SU-DHL-6 (cell line): ENCODE measurements at regions not wholly inside any gene's neighbourhood (a gene's known extent, or its start where the extent isn't known, plus 50 kb on each side); places are given as distances from the start of the nearest gene placed in this dataset.

ENCODE experiments used
- H2AFZ ChIP-seq: fragments of 200-600 bp; sonication (generic); 2 replicates; pipeline ENCODE4 v1.6.1; 2014; ENCODE audit warnings: low read depth, mild to moderate bottlenecking, moderate library complexity, mixed read lengths, antibody characterized with exemption, low read length; ENCODE audit not compliant: severe bottlenecking
- H3F3A ChIP-seq: fragments of 200-600 bp; shearing (Covaris generic); 2 replicates; pipeline ENCODE4 v1.6.0; 2016; ENCODE audit warnings: antibody characterized with exemption, mild to moderate bottlenecking; ENCODE audit not compliant: insufficient read depth
- H3K27ac ChIP-seq: fragments of 200-600 bp; sonication (generic); 2 replicates; pipeline ENCODE4 v1.5.1; 2016; ENCODE audit warnings: low read depth, mild to moderate bottlenecking, low read length, moderate library complexity, mixed read lengths
- H3K27me3 ChIP-seq: fragments of 200-600 bp; sonication (generic), shearing (Covaris generic); 2 replicates; pipeline ENCODE4 v1.6.0; 2014; ENCODE audit warnings: mild to moderate bottlenecking, low read length
- H3K36me3 ChIP-seq: fragments of 200-600 bp; sonication (generic); 2 replicates; pipeline ENCODE4 v1.6.1; 2014; ENCODE audit warnings: mild to moderate bottlenecking, low read length, mixed read lengths
- H3K4me2 ChIP-seq: fragments of 300-600, 200-600 bp; shearing (Covaris generic), sonication (generic); 2 replicates; pipeline ENCODE4 v1.6.0; 2014; ENCODE audit warnings: low read length, low read depth, mild to moderate bottlenecking; ENCODE audit not compliant: poor library complexity, severe bottlenecking
- H3K4me3 ChIP-seq: fragments of 200-600 bp; sonication (generic); 2 replicates; pipeline ENCODE4 v1.5.1; 2014; ENCODE audit warnings: antibody characterized with exemption, low read length, mild to moderate bottlenecking, mixed read lengths; ENCODE audit not compliant: insufficient read depth, poor library complexity, severe bottlenecking
- H3K79me2 ChIP-seq: fragments of 200-600 bp; sonication (generic); 2 replicates; pipeline ENCODE4 v1.6.1; 2014; ENCODE audit warnings: mild to moderate bottlenecking, low read length, moderate library complexity; ENCODE audit not compliant: insufficient read depth
- H3K9ac ChIP-seq: fragments of 200-600 bp; sonication (generic); 2 replicates; pipeline ENCODE4 v1.7.0; 2014; ENCODE audit warnings: mild to moderate bottlenecking, low read length
- H3K9me2 ChIP-seq: fragments of 200-600 bp; sonication (generic); replicated peaks from 2 replicates; pipeline ENCODE4 v1.6.1; 2014; ENCODE audit warnings: low read length; ENCODE audit not compliant: insufficient read depth
- H3K9me3 ChIP-seq: fragments of 200-600 bp; sonication (generic); 2 replicates; pipeline ENCODE4 v1.6.1; 2014; ENCODE audit warnings: low read length, mixed read lengths; ENCODE audit not compliant: insufficient read depth
- H4K20me1 ChIP-seq: fragments of 200-600 bp; sonication (generic); 2 replicates; pipeline ENCODE4 v1.6.1; 2014; ENCODE audit warnings: low read depth, mild to moderate bottlenecking, antibody characterized with exemption, low read length, moderate library complexity, mixed read lengths
- CTCF ChIP-seq: fragments of 200-600 bp; sonication (generic); IDR thresholded peaks from one replicate; pipeline ENCODE4 v1.5.1; 2017; ENCODE audit warnings: antibody characterized with exemption, mild to moderate bottlenecking, low read length, moderate library complexity; ENCODE audit not compliant: insufficient read depth, poor library complexity, severe bottlenecking
- EZH2phosphoT487 ChIP-seq: fragments of 200-600 bp; sonication (generic), shearing (Covaris generic); conservative IDR thresholded peaks from 2 replicates; pipeline ENCODE4 v1.6.1; 2018; ENCODE audit warnings: mild to moderate bottlenecking, antibody characterized with exemption, low read length, moderate library complexity, mixed read lengths

DNA sequence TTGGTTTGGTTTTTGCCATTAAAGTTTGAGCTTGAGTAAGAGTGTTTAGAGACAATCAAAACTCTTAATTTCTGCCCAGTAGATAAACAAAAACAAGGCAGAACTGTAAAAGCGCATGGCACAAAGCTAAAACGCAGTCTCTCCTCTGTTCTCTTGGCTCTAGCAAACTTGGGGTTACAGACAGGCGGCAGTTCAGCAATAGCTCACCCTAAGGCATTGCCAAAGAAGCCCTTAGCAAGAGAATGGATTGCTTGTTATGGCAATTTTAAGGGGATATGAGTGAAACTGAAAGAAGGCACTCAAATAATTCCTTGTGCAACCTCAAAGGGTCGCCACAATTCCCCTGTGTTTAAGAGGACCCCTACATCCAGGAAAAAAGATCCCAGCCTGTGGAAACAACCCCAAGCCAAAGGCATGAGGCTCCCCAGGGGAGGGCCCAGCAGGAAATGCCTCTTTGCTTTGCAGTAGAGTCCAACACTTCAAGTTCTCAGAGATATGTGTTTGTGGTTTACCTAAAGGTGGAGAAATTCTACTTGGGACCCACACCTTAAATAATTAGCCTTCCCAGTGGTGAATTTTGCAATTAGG, 317.0 kb upstream of the MPDZ start:
- Histone ChIP-seq H4K20me1 (no peaks in the 10 kb centered on the region), H3K4me2 (no peak overlapping the region), H3K79me2 (no peaks in the 10 kb centered on the region), H2AFZ (no peak overlapping the region), H3K9me2 (no peaks in the 10 kb centered on the region), H3K9me3 (no peaks in the 10 kb centered on the region), H3K27ac (no peak overlapping the region), H3F3A (no peaks in the 10 kb centered on the region), H3K4me3 (no peak overlapping the region), H3K36me3 (no peaks in the 10 kb centered on the region), H3K9ac (no peak overlapping the region), H3K27me3 (no peaks in the 10 kb centered on the region)
- TF ChIP-seq EZH2phosphoT487 (no peak), CTCF (no peak)

DNA sequence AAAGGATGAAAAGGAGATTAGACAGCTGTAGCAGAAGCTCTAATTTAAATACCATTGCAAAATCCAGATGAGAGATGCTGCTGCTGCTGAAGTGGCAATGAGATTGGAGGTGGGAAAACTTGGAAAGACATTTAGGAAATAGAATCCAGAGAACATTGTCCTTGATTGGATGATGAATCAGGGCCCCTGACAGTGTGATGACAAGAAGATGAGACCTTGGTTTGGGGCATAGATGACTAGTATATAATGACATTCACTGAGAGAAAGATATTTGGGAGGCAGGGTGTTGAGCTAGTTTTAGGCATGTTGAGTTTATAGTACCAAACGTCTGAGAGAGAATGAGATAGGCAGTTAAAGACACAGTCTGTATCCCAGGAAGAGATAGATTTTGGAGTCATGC, 311.5 kb upstream of the MPDZ start:
- no peaks in the 10 kb centered on the region for H3K36me3 ChIP-seq
- no peaks in the 10 kb centered on the region for H3F3A ChIP-seq
- no peaks in the 10 kb centered on the region for H3K27me3 ChIP-seq
- no peak for TF ChIP-seq EZH2phosphoT487
- TF ChIP-seq CTCF: no peak
- H3K9me2 ChIP-seq: no peaks in the 10 kb centered on the region
- no peak overlapping the region for H3K9ac ChIP-seq
- no peak overlapping the region for H3K4me2 ChIP-seq
- no peak overlapping the region for H3K4me3 ChIP-seq
- H4K20me1 ChIP-seq: no peaks in the 10 kb centered on the region
- H3K27ac ChIP-seq: no peak overlapping the region
- H2AFZ ChIP-seq: no peak overlapping the region
- no peaks in the 10 kb centered on the region for H3K9me3 ChIP-seq
- H3K79me2 ChIP-seq: no peaks in the 10 kb centered on the region

DNA sequence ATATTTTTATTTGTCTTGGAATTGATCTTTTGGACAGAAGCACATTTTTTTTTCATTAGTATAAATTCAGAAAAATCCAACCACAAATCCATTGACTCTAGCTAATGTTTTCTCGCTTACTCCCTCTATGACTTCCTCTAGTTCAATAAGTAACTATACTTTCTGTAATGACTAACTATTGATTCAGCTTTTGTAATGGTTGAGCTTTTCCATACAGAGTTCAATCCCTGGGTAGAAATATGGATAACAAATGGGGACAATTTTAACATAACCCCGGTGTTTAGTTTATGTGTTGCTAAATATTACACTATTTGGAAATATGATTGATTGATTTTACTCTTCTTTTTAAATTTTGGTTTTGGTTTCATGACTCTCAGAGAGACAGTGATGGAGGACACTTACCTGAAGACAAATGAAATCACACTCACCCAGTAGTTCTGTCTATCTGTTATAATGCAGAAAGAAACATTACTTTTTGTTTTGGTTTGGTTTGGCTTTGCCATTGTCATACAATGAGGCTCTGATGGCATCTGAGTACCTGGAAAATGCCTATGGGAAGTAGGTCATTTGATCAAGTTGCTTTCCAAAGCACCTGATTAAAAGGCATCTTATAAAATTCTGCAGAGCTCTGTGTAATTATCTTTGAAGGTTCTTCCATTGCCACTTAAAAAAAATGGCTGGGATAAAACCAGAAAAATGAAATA, 309.7 kb upstream of the MPDZ start:
- no peak overlapping the region for H3K4me2 ChIP-seq
- no peaks in the 10 kb centered on the region for H3F3A ChIP-seq
- no peaks in the 10 kb centered on the region for H4K20me1 ChIP-seq
- no peaks in the 10 kb centered on the region for H3K27me3 ChIP-seq
- H2AFZ ChIP-seq: no peak overlapping the region
- H3K9me2 ChIP-seq: no peaks in the 10 kb centered on the region
- H3K9me3 ChIP-seq: no peaks in the 10 kb centered on the region
- TF ChIP-seq EZH2phosphoT487 (no peak), CTCF (no peak)
- H3K9ac ChIP-seq: no peak overlapping the region
- H3K79me2 ChIP-seq: no peaks in the 10 kb centered on the region
- no peaks in the 10 kb centered on the region for H3K36me3 ChIP-seq
- H3K4me3 ChIP-seq: no peak overlapping the region
- H3K27ac ChIP-seq: no peak overlapping the region
